Activated B cell treated with CpG ODN at 0.5 μM for 24 hours (primary cell): ENCODE measurements at regions not wholly inside any gene's neighbourhood (a gene's known extent, or its start where the extent isn't known, plus 50 kb on each side); places are given as distances from the start of the nearest gene placed in this dataset.

ENCODE experiments used
- ATAC-seq: fragments of 200-7000 bp; cut with Tn5 transposase; one replicate; pipeline ENCODE4 v1.10.0; 2021; ENCODE audit warnings: low read depth, mild to moderate bottlenecking, moderate library complexity
- CTCF ChIA-PET: fragments of 350-600 bp; sonication (Branson Sonifier 250); formaldehyde crosslinking; loops from one replicate; lab custom pipeline; 2021; ENCODE audit warnings: antibody characterized with exemption; lab: Charles Lee
- POLR2A ChIA-PET: fragments of 350-600 bp; sonication (Branson Sonifier 250); formaldehyde crosslinking; loops from one replicate; lab custom pipeline; 2021; ENCODE audit warnings: antibody characterized with exemption; lab: Charles Lee
- DNase-seq: peaks from one replicate; pipeline ENCODE4 v3.0.0; 2022
- H3K27ac Mint-ChIP-seq: one replicate; pipeline ENCODE4 v1.8.0; 2020; ENCODE audit warnings: mixed read lengths
- H3K27me3 Mint-ChIP-seq: one replicate; pipeline ENCODE4 v1.8.0; 2021; ENCODE audit warnings: mixed read lengths
- H3K36me3 Mint-ChIP-seq: one replicate; pipeline ENCODE4 v1.8.0; 2021; ENCODE audit warnings: low read depth, mixed read lengths
- H3K4me1 Mint-ChIP-seq: one replicate; pipeline ENCODE4 v1.8.0; 2021; ENCODE audit warnings: mixed read lengths
- H3K4me3 Mint-ChIP-seq: one replicate; pipeline ENCODE4 v1.8.0; 2020; ENCODE audit warnings: mild to moderate bottlenecking, mixed read lengths
- H3K9me3 Mint-ChIP-seq: one replicate; pipeline ENCODE4 v1.8.0; 2020; ENCODE audit warnings: mixed read lengths
- CTCF ChIP-seq: fragments of 200-600 bp; IDR thresholded peaks from one replicate; pipeline ENCODE4 v1.8.0; 2022; ENCODE audit warnings: antibody characterized with exemption, mild to moderate bottlenecking
- intact Hi-C: fragments of 100-400 bp; cut with micrococcal nuclease; formaldehyde crosslinking; loops from one replicate; pipeline ENCODE4 v1.15.1; 2024

GRCh38 chr17:63354256-63354655 lies 91.8 kb downstream of the CYB561 start:
- no peaks in the 10 kb centered on the region for H3K9me3 Mint-ChIP-seq
- ChIA-PET CTCF (no interaction called here), POLR2A (no interaction called here)
- intact Hi-C loops, result no loop called here
- H3K36me3 Mint-ChIP-seq, result no peaks in the 10 kb centered on the region
- H3K27me3 Mint-ChIP-seq, result no peaks in the 10 kb centered on the region
- no peak overlapping the region for H3K27ac Mint-ChIP-seq
- no peak for TF ChIP-seq CTCF
- no peak overlapping the region for H3K4me3 Mint-ChIP-seq
- no peaks in the 10 kb centered on the region for H3K4me1 Mint-ChIP-seq
- DNase-seq (no peak), ATAC-seq (no peak)

DNA sequence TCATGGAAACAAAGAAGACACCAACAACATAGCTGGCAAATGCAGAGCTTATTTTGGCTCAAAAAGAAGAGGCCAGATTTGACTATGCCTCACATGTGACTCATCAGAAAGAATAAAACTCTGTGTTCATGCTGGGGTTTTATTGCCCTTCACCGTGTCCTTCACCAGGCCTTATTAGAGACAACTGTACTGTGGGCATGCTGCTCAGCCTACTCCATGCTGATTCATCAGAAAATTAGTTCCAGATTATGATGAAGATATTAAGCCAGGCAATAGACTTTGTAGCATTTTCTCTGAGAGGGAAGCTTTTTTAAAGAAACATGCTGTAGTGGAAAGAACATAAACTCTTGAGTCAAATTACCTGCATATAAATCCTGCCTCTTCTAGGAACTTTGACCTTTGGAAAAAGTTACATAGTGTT lies 89.8 kb downstream of the CYB561 start:
- intact Hi-C loops, result no loop called here
- peaks cover 5% of the 10 kb centered on the region for H3K36me3 Mint-ChIP-seq
- no peak overlapping the region for H3K27ac Mint-ChIP-seq
- TF ChIP-seq CTCF, result no peak
- DNase-seq, result no peak
- ChIA-PET CTCF (no interaction called here), POLR2A (no interaction called here)
- peaks cover 3% of the 10 kb centered on the region for H3K27me3 Mint-ChIP-seq
- peaks cover 3% of the 10 kb centered on the region for H3K9me3 Mint-ChIP-seq
- no peak for ATAC-seq
- no peaks in the 10 kb centered on the region for H3K4me1 Mint-ChIP-seq
- H3K4me3 Mint-ChIP-seq, result no peak overlapping the region

GRCh38 chr17:63358111-63358839 lies 87.8 kb downstream of the CYB561 start:
- peaks cover 3% of the 10 kb centered on the region for H3K9me3 Mint-ChIP-seq
- H3K27ac Mint-ChIP-seq, result no peak overlapping the region
- CTCF ChIA-PET, result no interaction called here
- no peak for ATAC-seq
- intact Hi-C loops, result no loop called here
- TF ChIP-seq CTCF, result no peak
- H3K36me3 Mint-ChIP-seq, result peaks cover 5% of the 10 kb centered on the region
- H3K27me3 Mint-ChIP-seq, result peaks cover 3% of the 10 kb centered on the region
- no peaks in the 10 kb centered on the region for H3K4me1 Mint-ChIP-seq
- POLR2A ChIA-PET, result no interaction called here
- H3K4me3 Mint-ChIP-seq, result no peak overlapping the region
- DNase-seq, result no peak

GRCh38 chr17:63358956-63359355 lies 87.2 kb downstream of the CYB561 start:
- no peak for DNase-seq
- no peak for ATAC-seq
- POLR2A ChIA-PET, result no interaction called here
- Mint-ChIP-seq H3K4me3 (no peak overlapping the region), H3K4me1 (no peaks in the 10 kb centered on the region), H3K36me3 (peaks cover 5% of the 10 kb centered on the region), H3K9me3 (peaks cover 3% of the 10 kb centered on the region), H3K27ac (no peak overlapping the region), H3K27me3 (peaks cover 3% of the 10 kb centered on the region)
- no peak for TF ChIP-seq CTCF
- CTCF ChIA-PET, result no interaction called here
- intact Hi-C loops, result no loop called here

GRCh38 chr17:63361182-63361581 lies 84.9 kb downstream of the CYB561 start:
- intact Hi-C loops, result no loop called here
- Mint-ChIP-seq H3K36me3 (peaks cover 5% of the 10 kb centered on the region), H3K27me3 (peaks cover 5% of the 10 kb centered on the region), H3K4me1 (no peaks in the 10 kb centered on the region), H3K9me3 (peaks cover 3% of the 10 kb centered on the region), H3K27ac (no peak overlapping the region), H3K4me3 (no peak overlapping the region)
- TF ChIP-seq CTCF, result no peak
- DNase-seq (no peak), ATAC-seq (no peak)
- ChIA-PET POLR2A (no interaction called here), CTCF (no interaction called here)
